Uterus (tissue), 3 donors: ENCODE measurements at regions not wholly inside any gene's neighbourhood (a gene's known extent, or its start where the extent isn't known, plus 50 kb on each side); places are given as distances from the start of the nearest gene placed in this dataset.

Experiments used
- DNase-seq, 2 donors: peaks; one replicate each; pipeline ENCODE4 v3.0.0-alpha.2; 2019 to 2020
- H3K27ac ChIP-seq, 2 donors: fragments of 200-600 bp; sonication (generic); 1 replicate in 1 of 2; 2 replicates in 1 of 2; pipeline ENCODE4 v1.5.1; 2016 to 2018
- H3K27me3 ChIP-seq, 2 donors: fragments of 200-600 bp; sonication (generic); one replicate each; pipeline ENCODE4 v1.5.1; 2018 to 2019; ENCODE audit warnings: control low read depth in 1 of 2
- H3K36me3 ChIP-seq, 2 donors: fragments of 200-600 bp; sonication (generic); one replicate each; pipeline ENCODE4 v1.5.1; 2019; ENCODE audit warnings: control low read depth in 1 of 2
- H3K4me1 ChIP-seq, 2 donors: fragments of 200-600 bp; sonication (generic); one replicate each; pipeline ENCODE4 v1.5.1; 2018 to 2019; ENCODE audit warnings: control low read depth in 1 of 2
- H3K4me3 ChIP-seq, 2 donors: fragments of 200-600 bp; sonication (generic); 1 replicate in 1 of 2; 2 replicates in 1 of 2; pipeline ENCODE4 v1.5.1; 2018 to 2019; ENCODE audit warnings: mild to moderate bottlenecking in 1 of 2
- H3K9me3 ChIP-seq, 2 donors: fragments of 200-600 bp; sonication (generic); one replicate each; pipeline ENCODE4 v1.5.1; 2019; ENCODE audit warnings: control low read depth in 1 of 2
- CTCF ChIP-seq, 4 experiments: fragments of 200-600 bp in 2 of 4; fragments of 450-650 bp in 2 of 4; sonication (generic) in 2 of 4; IDR thresholded peaks; one replicate each; pipeline ENCODE4 v1.5.1; 2016 to 2019; ENCODE audit warnings: antibody characterized with exemption in 4 of 4, mild to moderate bottlenecking in 2 of 4, moderate library complexity in 1 of 4
- POLR2A ChIP-seq, 2 donors: fragments of 450-650 bp; IDR thresholded peaks; one replicate each; pipeline ENCODE4 v1.6.1; 2016; ENCODE audit warnings: antibody characterized with exemption in 2 of 2, mild to moderate bottlenecking in 1 of 2, moderate library complexity in 1 of 2
- intact Hi-C: fragments of 100-400 bp; cut with DNase I; formaldehyde crosslinking; loops from one replicate; pipeline ENCODE4 v1.15.1; 2023; ENCODE audit warnings: low total_unique reads
- donor health status: DM: yes; HTN: yes; CAD: no.

GRCh38 chr6:3617681-3618311 is 133.7 kb downstream of the PXDC1 start:
- Histone ChIP-seq H3K27ac (peak overlapping the region in 1 of 2 donors; percentile 9), H3K4me3 (no peak overlapping the region), H3K36me3 (no peaks in the 10 kb centered on the region), H3K4me1 (no peaks in the 10 kb centered on the region), H3K9me3 (no peaks in the 10 kb centered on the region), H3K27me3 (no peaks in the 10 kb centered on the region)
- intact Hi-C loops: no loop called here
- TF ChIP-seq POLR2A (IDR thresholded peaks at IDR 0.05): no peak
- no peak for TF ChIP-seq CTCF (IDR thresholded peaks at IDR 0.05)
- no peak for DNase-seq

- DNase-seq: peak in 1 of 2 donors; percentile 31
- no peak overlapping the region for H3K4me3 ChIP-seq
- intact Hi-C loops: no loop called here
- no peak for TF ChIP-seq POLR2A (IDR thresholded peaks at IDR 0.05)
- no peak for TF ChIP-seq CTCF (IDR thresholded peaks at IDR 0.05)
- H3K27ac ChIP-seq: peak overlapping the region in 1 of 2 donors; percentile 9
- H3K4me1 ChIP-seq: no peaks in the 10 kb centered on the region
- H3K36me3 ChIP-seq: no peaks in the 10 kb centered on the region
- no peaks in the 10 kb centered on the region for H3K9me3 ChIP-seq
- H3K27me3 ChIP-seq: no peaks in the 10 kb centered on the region
Measured at GRCh38 chr6:3617192-3617631, 134.3 kb downstream of the PXDC1 start.

GRCh38 chr6:3616565-3617176 is 134.8 kb downstream of the PXDC1 start:
- TF ChIP-seq CTCF (IDR thresholded peaks at IDR 0.05) (no peak), POLR2A (IDR thresholded peaks at IDR 0.05) (no peak)
- intact Hi-C loops: no loop called here
- Histone ChIP-seq H3K27me3 (no peaks in the 10 kb centered on the region), H3K27ac (no peak overlapping the region), H3K36me3 (no peaks in the 10 kb centered on the region), H3K4me3 (no peak overlapping the region), H3K9me3 (no peaks in the 10 kb centered on the region), H3K4me1 (no peaks in the 10 kb centered on the region)
- no peak for DNase-seq

GRCh38 chr6:3615391-3616380 is 135.8 kb downstream of the PXDC1 start:
- no peak for TF ChIP-seq POLR2A (IDR thresholded peaks at IDR 0.05)
- no peak for TF ChIP-seq CTCF (IDR thresholded peaks at IDR 0.05)
- no peak for DNase-seq
- Histone ChIP-seq H3K36me3 (no peaks in the 10 kb centered on the region), H3K9me3 (no peaks in the 10 kb centered on the region), H3K27me3 (no peaks in the 10 kb centered on the region), H3K4me3 (no peak overlapping the region), H3K27ac (no peak overlapping the region), H3K4me1 (no peaks in the 10 kb centered on the region)
- intact Hi-C loops: no loop called here
